SK-N-SH treated with all-trans-retinoic acid at 6 μM for 48 hours (cell line): ENCODE measurements at regions not wholly inside any gene's neighbourhood (a gene's known extent, or its start where the extent isn't known, plus 50 kb on each side); places are given as distances from the start of the nearest gene placed in this dataset.

ENCODE experiments used
- ATAC-seq: fragments of 200-7000 bp; cut with Tn5 transposase; 3 replicates; pipeline ENCODE4 v1.9.1; 2020; ENCODE audit warnings: mild to moderate bottlenecking, moderate library complexity
- ARNTL ChIP-seq: fragments of 450-650 bp; formaldehyde crosslinking; IDR thresholded peaks from 2 replicates; pipeline ENCODE4 v1.5.0; 2020; ENCODE audit warnings: low read depth, mild to moderate bottlenecking, moderate library complexity, borderline replicate concordance
- BACH2 ChIP-seq: fragments of 250-450 bp; sonication (Bioruptor Pico); IDR thresholded peaks from 2 replicates; pipeline ENCODE4 v1.9.0; 2021; ENCODE audit warnings: mild to moderate bottlenecking, borderline replicate concordance
- CSDC2 ChIP-seq: fragments of 250-450 bp; sonication (Bioruptor Pico); IDR thresholded peaks from 2 replicates; pipeline ENCODE4 v1.5.0; 2020; ENCODE audit warnings: mild to moderate bottlenecking, moderate library complexity
- ESRRG ChIP-seq: fragments of 250-450 bp; sonication (Bioruptor Pico); IDR thresholded peaks from 2 replicates; pipeline ENCODE4 v1.6.1; 2021; ENCODE audit warnings: mild to moderate bottlenecking
- GLIS3 ChIP-seq: fragments of 250-450 bp; sonication (Bioruptor Pico); IDR thresholded peaks from 2 replicates; pipeline ENCODE4 v1.5.0; 2020; ENCODE audit warnings: mild to moderate bottlenecking, moderate library complexity
- ISL1 ChIP-seq: fragments of 250-450 bp; sonication (Bioruptor Pico); IDR thresholded peaks from 2 replicates; pipeline ENCODE4 v2.1.2; 2022; ENCODE audit warnings: mild to moderate bottlenecking, moderate library complexity
- OSR1 ChIP-seq: fragments of 250-450 bp; sonication (Bioruptor Pico); IDR thresholded peaks from 2 replicates; pipeline ENCODE4 v1.8.0; 2022; ENCODE audit warnings: moderate library complexity, mild to moderate bottlenecking, inconsistent platforms
- PPARA ChIP-seq: fragments of 250-450 bp; sonication (Bioruptor Pico); IDR thresholded peaks from 2 replicates; pipeline ENCODE4 v1.5.0; 2020; ENCODE audit warnings: mild to moderate bottlenecking, borderline replicate concordance
- RARB ChIP-seq: fragments of 250-450 bp; sonication (Bioruptor Pico); IDR thresholded peaks from 2 replicates; pipeline ENCODE4 v1.8.0; 2021; ENCODE audit warnings: mild to moderate bottlenecking, moderate library complexity
- SNAI2 ChIP-seq: fragments of 250-450 bp; sonication (Bioruptor Pico); IDR thresholded peaks from 2 replicates; pipeline ENCODE4 v1.5.0; 2020; ENCODE audit warnings: mild to moderate bottlenecking, moderate library complexity
- TCF4 ChIP-seq: fragments of 250-450 bp; sonication (Bioruptor Pico); IDR thresholded peaks from 2 replicates; pipeline ENCODE4 v1.8.0; 2021; ENCODE audit warnings: mild to moderate bottlenecking, moderate library complexity, borderline replicate concordance
- TOX ChIP-seq: fragments of 250-450 bp; sonication (Bioruptor Pico); IDR thresholded peaks from 2 replicates; pipeline ENCODE4 v1.8.0; 2021; ENCODE audit warnings: mild to moderate bottlenecking, moderate library complexity, borderline replicate concordance
- ZFP3 ChIP-seq: fragments of 250-450 bp; sonication (Bioruptor Pico); IDR thresholded peaks from 2 replicates; pipeline ENCODE4 v1.5.0; 2020; ENCODE audit warnings: mild to moderate bottlenecking, moderate library complexity
- ZFP30 ChIP-seq: fragments of 450-650 bp; formaldehyde crosslinking; IDR thresholded peaks from 2 replicates; pipeline ENCODE4 v1.5.0; 2022; ENCODE audit warnings: mild to moderate bottlenecking, moderate library complexity
- ZNF565 ChIP-seq: fragments of 450-650 bp; formaldehyde crosslinking; conservative IDR thresholded peaks from 2 replicates; pipeline ENCODE4 v1.5.0; 2020; ENCODE audit warnings: low read depth, mild to moderate bottlenecking, moderate library complexity
- ZNF70 ChIP-seq: fragments of 450-650 bp; formaldehyde crosslinking; IDR thresholded peaks from 2 replicates; pipeline ENCODE4 v1.5.0; 2020; ENCODE audit warnings: mild to moderate bottlenecking, moderate library complexity
- ZNF8 ChIP-seq: fragments of 450-650 bp; formaldehyde crosslinking; IDR thresholded peaks from 2 replicates; pipeline ENCODE4 v1.5.0; 2020; ENCODE audit warnings: mild to moderate bottlenecking, moderate library complexity
- TF ChIP-seq, protein P1 (sequence below): fragments of 250-450 bp; sonication (Bioruptor Pico); IDR thresholded peaks from 2 replicates; pipeline ENCODE4 v1.5.0; 2020; ENCODE audit warnings: mild to moderate bottlenecking, moderate library complexity
- TF ChIP-seq, protein P2 (sequence below): fragments of 250-450 bp; sonication (Bioruptor Pico); IDR thresholded peaks from 2 replicates; pipeline ENCODE4 v1.8.0; 2021; ENCODE audit warnings: low read depth, mild to moderate bottlenecking, moderate library complexity, borderline replicate concordance
- TF ChIP-seq, protein P3 (sequence below): fragments of 250-450 bp; sonication (Bioruptor Pico); IDR thresholded peaks from 2 replicates; pipeline ENCODE4 v1.5.1; 2021; ENCODE audit warnings: mild to moderate bottlenecking, moderate library complexity

DNA sequence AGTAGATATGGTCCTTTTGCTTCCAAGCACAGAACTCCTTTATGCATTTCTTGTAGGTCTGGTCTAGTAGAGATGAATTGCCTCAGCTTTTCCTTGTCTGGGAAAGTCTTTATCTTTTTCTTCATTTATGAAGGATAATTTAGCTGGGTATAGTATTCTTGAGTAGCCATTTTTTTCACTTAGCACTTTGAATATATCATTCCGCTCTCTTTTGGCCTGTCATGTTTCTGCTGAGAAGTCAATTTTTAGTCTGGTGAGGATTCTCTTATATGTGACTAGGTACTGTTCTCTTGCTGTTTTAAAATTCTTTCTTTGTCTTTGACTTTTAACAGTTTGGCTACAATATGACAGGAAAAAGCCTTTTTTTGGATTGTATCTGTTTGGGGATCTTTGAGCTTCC, 68.6 kb upstream of the IMMP2L start:
- no peak for TF ChIP-seq ESRRG (CRISPR knock-in tag)
- no peak for TF ChIP-seq CSDC2 (CRISPR knock-in tag)
- TF ChIP-seq, protein P1, sequence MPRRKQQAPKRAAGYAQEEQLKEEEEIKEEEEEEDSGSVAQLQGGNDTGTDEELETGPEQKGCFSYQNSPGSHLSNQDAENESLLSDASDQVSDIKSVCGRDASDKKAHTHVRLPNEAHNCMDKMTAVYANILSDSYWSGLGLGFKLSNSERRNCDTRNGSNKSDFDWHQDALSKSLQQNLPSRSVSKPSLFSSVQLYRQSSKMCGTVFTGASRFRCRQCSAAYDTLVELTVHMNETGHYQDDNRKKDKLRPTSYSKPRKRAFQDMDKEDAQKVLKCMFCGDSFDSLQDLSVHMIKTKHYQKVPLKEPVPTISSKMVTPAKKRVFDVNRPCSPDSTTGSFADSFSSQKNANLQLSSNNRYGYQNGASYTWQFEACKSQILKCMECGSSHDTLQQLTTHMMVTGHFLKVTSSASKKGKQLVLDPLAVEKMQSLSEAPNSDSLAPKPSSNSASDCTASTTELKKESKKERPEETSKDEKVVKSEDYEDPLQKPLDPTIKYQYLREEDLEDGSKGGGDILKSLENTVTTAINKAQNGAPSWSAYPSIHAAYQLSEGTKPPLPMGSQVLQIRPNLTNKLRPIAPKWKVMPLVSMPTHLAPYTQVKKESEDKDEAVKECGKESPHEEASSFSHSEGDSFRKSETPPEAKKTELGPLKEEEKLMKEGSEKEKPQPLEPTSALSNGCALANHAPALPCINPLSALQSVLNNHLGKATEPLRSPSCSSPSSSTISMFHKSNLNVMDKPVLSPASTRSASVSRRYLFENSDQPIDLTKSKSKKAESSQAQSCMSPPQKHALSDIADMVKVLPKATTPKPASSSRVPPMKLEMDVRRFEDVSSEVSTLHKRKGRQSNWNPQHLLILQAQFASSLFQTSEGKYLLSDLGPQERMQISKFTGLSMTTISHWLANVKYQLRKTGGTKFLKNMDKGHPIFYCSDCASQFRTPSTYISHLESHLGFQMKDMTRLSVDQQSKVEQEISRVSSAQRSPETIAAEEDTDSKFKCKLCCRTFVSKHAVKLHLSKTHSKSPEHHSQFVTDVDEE (CRISPR knock-in tag) = no peak
- no peak for TF ChIP-seq ARNTL (CRISPR knock-in tag)
- no peak for TF ChIP-seq BACH2
- no peak for TF ChIP-seq ZFP30 (CRISPR knock-in tag)
- TF ChIP-seq, protein P2, sequence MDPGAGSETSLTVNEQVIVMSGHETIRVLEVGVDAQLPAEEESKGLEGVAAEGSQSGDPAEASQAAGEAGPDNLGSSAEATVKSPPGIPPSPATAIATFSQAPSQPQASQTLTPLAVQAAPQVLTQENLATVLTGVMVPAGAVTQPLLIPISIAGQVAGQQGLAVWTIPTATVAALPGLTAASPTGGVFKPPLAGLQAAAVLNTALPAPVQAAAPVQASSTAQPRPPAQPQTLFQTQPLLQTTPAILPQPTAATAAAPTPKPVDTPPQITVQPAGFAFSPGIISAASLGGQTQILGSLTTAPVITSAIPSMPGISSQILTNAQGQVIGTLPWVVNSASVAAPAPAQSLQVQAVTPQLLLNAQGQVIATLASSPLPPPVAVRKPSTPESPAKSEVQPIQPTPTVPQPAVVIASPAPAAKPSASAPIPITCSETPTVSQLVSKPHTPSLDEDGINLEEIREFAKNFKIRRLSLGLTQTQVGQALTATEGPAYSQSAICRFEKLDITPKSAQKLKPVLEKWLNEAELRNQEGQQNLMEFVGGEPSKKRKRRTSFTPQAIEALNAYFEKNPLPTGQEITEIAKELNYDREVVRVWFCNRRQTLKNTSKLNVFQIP (CRISPR knock-in tag) = no peak
- no peak for TF ChIP-seq TCF4 (CRISPR knock-in tag)
- TF ChIP-seq ZNF70 = no peak
- TF ChIP-seq GLIS3 (CRISPR knock-in tag) = no peak
- TF ChIP-seq RARB (CRISPR knock-in tag) = no peak
- no peak for TF ChIP-seq TOX (CRISPR knock-in tag)
- TF ChIP-seq, protein P3, sequence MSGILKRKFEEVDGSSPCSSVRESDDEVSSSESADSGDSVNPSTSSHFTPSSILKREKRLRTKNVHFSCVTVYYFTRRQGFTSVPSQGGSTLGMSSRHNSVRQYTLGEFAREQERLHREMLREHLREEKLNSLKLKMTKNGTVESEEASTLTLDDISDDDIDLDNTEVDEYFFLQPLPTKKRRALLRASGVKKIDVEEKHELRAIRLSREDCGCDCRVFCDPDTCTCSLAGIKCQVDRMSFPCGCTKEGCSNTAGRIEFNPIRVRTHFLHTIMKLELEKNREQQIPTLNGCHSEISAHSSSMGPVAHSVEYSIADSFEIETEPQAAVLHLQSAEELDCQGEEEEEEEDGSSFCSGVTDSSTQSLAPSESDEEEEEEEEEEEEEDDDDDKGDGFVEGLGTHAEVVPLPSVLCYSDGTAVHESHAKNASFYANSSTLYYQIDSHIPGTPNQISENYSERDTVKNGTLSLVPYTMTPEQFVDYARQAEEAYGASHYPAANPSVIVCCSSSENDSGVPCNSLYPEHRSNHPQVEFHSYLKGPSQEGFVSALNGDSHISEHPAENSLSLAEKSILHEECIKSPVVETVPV (CRISPR knock-in tag) = no peak
- no peak for TF ChIP-seq OSR1 (CRISPR knock-in tag)
- TF ChIP-seq PPARA (CRISPR knock-in tag) = no peak
- TF ChIP-seq ZFP3 (CRISPR knock-in tag) = no peak
- TF ChIP-seq SNAI2 (CRISPR knock-in tag) = no peak
- no peak for TF ChIP-seq ISL1 (CRISPR knock-in tag)
- ATAC-seq = no peak

DNA sequence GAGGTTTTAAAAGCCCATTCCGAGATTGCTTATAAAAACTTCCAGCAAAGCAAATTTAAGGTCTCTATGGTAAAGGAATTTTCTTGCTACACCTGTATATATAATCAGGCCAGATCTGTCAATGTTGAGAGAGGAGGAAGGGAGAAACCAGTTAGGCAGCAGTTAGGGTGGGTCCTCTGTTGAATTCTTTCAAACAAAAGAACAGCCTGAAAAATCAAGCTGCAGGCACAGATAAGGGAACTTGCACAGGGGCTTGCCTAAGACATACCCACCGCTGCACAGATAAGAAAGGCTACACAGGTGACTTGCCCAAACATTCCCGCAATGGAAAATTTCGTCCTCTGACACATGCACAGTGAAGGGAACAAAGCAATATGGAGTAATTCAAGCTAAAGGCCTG, 59.8 kb upstream of the IMMP2L start:
- no peak for ATAC-seq
- TF ChIP-seq ZFP30 (CRISPR knock-in tag) (no peak), OSR1 (CRISPR knock-in tag) (no peak), RARB (CRISPR knock-in tag) (no peak), TOX (CRISPR knock-in tag) (no peak), ZNF8 (CRISPR knock-in tag) (no peak), PPARA (CRISPR knock-in tag) (no peak), ZNF565 (no peak), ISL1 (CRISPR knock-in tag) (no peak), GLIS3 (CRISPR knock-in tag) (no peak), ESRRG (CRISPR knock-in tag) (no peak)
- TF ChIP-seq, protein P2 (CRISPR knock-in tag) = no peak
